Activated CD4-positive, alpha-beta T cell treated with anti-CD3 and anti-CD28 coated beads for 4 hours (primary cell): ENCODE measurements at regions not wholly inside any gene's neighbourhood (a gene's known extent, or its start where the extent isn't known, plus 50 kb on each side); places are given as distances from the start of the nearest gene placed in this dataset.
"Not testable (repeated sequence)": the region's sequence is repeated elsewhere in the genome, so short reads cannot be mapped to it uniquely, and the experiment has no call there.

Source experiments
- DNase-seq, 2 donors: peaks; one replicate each; pipeline ENCODE4 v3.0.0-alpha.2; 2020

DNA sequence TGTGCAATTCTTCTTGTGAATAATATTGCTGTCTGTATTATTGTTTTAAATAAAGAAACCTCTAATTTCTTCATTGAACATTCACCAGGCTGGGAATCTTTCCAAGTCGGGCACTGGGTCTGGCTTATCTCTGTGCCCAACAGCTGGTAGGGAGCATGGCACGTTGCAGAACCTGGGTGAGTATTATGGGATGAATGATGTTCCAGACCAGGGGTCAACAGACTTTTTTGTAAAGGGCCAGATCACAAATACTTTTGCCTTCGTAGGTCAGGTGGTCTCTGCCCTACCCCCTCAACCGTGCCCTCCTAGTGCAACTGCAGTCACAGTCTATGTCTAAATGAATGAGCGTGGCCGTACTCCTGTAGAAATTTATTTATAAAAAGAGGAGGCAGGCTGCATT lies 81.6 kb upstream of the FOXQ1 start:
- DNase-seq: no peak

DNA sequence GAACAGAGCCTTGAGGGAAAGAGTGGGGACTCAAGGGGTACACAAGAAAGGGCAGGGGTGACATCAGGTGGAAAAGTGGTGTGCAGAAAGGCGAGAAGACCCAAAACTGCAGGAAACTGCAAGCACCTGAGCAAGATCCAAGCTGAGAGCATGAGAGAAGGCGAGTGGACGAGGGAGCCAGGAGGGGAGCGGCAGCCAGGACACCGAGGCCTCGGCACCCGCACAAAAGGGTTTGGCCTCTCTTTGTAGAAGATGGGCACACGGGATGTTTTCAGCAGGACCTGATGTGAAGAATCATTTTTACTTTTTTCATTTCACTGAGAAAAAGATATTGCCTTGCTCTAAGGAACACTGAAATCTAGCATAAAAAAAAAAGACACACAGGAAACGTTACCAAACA lies 82.1 kb upstream of the FOXQ1 start:
- DNase-seq: no peak

- no peak for DNase-seq
These were observed 82.6 kb upstream of the FOXQ1 start for GRCh38 chr6:1229301-1229700.

DNA sequence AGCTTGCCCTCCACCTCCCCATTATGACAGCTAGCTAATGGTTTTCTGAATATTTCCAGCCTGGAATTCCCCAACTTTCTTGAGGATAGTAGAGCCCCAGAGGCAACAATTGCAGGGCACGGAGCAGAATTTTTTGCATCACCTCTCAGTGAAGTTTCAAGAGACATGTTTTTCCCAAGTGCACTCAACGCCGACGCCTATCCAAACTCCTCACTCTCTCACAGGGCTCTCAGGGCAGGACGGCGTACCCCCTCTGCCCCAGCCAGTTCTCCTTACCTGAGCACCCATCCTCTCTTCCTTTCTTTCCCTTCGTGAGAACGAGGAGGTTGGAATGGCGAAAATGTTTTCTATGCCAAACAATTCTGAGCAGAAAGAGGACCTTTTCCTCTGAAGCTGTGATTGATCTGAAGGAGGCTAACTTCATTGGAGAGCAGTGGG lies 83.1 kb upstream of the FOXQ1 start:
- DNase-seq: no peak

- DNase-seq: no peak
These were observed 83.8 kb upstream of the FOXQ1 start for GRCh38 chr6:1227935-1228753.

DNA sequence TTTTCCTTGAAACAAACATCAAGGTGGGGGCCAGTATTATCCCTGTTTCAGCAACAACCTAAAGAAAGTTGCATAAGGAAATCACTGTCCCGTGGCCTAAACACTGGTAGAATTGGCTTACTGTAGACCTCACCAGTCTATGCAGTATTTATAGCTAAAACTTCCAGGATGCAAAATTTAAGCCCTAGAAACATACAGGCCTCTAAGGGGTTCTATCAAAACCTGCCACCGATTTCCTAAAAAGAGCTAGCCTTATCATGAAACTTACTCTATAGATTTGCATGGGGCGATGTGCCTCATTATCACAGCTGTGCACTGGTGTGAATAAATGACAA lies 84.3 kb upstream of the FOXQ1 start:
- no peak for DNase-seq

GRCh38 chr6:1226277-1227099 lies 85.4 kb upstream of the FOXQ1 start:
- no peak for DNase-seq

GRCh38 chr6:1224514-1224913 lies 87.4 kb upstream of the FOXQ1 start:
- DNase-seq: no peak

- DNase-seq: no peak
These were observed 88.9 kb upstream of the FOXQ1 start for GRCh38 chr6:1222728-1223595.

DNA sequence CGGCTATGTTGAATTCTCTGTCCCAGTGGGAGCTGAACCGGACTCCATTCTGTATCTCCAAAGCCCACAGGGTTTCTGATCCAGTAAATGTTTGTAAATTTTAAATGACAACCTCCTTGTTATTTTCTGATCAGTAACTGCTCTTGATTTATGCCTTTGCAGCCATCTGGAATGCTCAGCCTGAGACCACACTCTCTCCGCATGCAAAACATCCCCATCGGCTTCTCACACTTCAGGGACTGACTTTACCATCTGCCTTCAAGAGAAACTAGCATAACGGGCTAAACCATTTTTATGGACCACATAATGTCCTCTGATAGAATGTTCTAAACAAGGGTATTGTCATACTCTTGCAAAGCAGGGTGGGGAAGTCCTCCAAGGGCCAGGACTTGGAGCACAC lies 94.5 kb upstream of the FOXQ1 start:
- no peak for DNase-seq

GRCh38 chr6:1216488-1216974 lies 95.4 kb upstream of the FOXQ1 start:
- no peak for DNase-seq

DNA sequence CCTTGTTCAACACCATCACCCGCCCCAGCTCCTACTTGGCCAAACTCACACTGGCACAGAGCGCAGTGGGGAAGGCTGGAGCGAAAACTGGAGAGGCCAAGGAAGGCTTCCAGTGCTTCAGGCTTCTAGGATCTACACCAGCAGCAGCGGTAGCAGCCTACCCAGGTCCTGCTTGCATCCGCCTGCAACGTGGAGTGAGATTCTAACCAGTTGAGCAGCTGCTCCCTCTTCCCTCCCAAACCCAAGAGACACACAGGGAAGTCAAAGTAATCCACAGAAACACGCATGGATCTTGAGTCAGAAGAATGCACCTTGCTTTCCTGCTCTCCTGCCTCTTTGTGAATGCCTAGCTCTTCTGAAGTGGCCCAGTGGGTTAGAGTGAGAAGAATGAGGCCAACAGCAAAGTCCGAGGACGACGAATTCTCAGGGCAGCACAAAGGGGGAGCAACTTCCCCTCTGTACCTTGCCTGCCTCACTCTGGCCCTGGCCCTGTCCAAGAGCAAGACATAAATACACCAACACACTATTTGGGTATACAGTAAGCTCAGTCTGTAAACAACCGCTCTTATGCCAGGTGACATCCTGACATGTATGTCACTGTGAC lies 95.9 kb upstream of the FOXQ1 start:
- DNase-seq: no peak

DNA sequence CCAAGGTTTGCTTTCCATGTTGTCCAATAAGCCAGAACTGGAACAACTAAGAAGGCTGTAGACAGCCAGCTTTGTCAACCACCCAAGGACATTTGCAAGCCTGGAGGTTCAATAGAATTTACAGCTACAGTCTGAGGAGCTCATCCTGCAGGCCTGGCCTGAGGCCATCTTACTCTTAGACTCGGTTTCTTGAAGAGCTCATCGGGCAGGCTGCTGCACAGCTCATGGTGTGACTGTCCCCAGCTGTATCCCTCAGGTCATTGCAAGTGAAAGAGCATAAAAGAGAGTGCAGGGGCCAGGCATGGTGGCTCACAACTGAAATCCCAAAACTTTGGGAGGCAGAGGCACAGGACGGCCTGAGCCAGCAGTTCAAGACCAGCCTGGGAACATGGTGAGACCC lies 96.9 kb upstream of the FOXQ1 start:
- no peak for DNase-seq

DNA sequence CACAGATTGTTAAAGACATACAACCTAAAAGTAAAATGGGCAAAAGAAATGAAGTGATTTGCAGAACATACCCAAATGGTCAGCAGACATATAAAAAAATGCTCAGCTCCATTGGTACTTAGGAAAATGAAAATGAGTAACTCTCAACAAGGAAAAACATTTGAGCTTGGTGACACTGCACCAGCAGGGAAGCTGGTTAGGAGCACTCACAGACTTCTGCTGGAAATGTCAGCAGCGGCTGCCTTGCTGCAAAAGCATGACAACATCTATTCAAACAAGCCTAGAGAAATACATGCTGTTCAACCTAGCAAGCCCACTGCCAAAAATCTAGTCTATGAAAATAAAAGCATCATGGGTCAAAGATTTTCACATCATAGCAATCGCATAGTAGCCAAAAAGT lies 99.0 kb upstream of the FOXQ1 start:
- no peak for DNase-seq

- DNase-seq: not testable (repeated sequence)
These were observed 99.8 kb upstream of the FOXQ1 start for GRCh38 chr6:1212138-1212537.

- DNase-seq: not testable (repeated sequence)
These were observed 101.3 kb upstream of the FOXQ1 start for GRCh38 chr6:1210631-1211030.

GRCh38 chr6:1208876-1209275 lies 103.0 kb upstream of the FOXQ1 start:
- DNase-seq: no peak

DNA sequence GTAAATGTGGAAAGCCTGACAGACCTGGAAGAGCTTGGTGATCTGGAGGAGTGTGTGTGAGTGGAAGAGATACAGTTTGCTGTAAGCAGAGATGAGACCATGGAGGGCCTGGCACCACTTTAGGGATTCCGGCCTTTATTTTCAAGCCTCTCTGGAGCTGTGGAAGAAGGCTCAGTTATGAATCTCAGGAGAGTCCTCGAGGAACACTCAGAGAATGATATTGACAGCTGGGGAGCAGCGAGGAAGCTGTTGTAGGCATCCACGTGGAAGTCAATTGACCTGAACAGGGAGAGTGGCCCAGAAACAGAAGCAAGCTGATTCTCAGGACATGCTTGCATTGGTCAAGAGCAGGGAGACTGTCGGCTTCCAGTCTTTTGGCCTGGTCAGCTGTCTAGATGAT lies 108.4 kb upstream of the FOXQ1 start:
- DNase-seq: no peak

GRCh38 chr6:1202201-1202600 lies 109.7 kb upstream of the FOXQ1 start:
- no peak for DNase-seq

DNA sequence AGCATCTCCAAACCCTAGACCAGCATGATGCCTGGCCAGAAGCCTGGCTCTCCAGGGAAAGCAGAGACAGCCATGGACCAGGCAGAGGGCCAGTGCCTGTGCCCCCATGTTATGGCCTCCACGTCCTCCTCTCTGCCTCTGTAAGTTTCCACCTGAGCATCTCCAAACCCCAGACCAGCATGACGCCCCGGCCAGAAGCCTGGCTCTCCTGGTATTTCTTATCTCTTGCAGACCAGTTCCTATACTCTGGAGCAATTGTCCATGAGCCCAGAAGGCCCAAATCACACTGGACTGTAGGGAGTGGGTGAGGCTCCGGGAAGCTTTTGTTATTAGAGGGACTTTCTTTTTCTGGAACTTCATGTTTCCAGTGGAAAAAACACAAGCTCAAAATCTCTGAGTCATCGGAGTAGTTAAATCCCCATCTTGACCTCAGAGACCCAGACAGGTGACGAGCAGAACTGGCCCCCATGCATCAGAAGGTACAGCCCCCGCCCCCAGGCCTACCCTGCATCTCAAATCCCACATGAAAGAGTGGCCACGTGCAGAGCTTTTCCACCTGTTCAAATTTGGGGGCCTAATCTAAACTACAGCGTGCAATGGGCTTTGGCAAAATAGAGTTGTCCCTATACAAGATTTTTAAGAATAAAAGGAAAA lies 110.2 kb upstream of the FOXQ1 start:
- DNase-seq: no peak

GRCh38 chr6:1200409-1201101 lies 111.3 kb upstream of the FOXQ1 start:
- DNase-seq: no peak

DNA sequence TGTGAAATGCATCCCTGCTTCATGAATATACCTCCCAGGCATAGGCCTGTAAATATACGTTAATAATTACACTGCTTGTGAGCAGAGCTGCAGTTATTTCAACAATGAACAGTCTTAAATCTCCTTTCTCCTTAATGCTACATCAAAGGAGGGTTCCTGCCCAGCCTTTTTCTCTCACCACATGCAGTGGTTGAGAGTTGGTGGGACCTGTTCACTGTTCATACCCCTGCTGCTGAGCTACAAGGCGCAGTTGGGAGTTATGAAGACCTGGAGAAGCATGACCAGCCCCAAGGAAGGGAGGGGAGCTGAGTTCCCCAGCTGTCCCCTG lies 111.9 kb upstream of the FOXQ1 start:
- DNase-seq: no peak
